HepG2 (cell line): ENCODE measurements at regions not wholly inside any gene's neighbourhood (a gene's known extent, or its start where the extent isn't known, plus 50 kb on each side); places are given as distances from the start of the nearest gene placed in this dataset.

Experiments
- ATAC-seq: fragments of 200-7000 bp; cut with Tn5 transposase; 3 replicates; pipeline ENCODE4 v1.9.1; 2020; ENCODE audit warnings: mild to moderate bottlenecking, moderate library complexity
- BruUV-seq: library from RNA; stranded (reverse); fragments of 400-500 nt; replicated peaks from 2 replicates; lab custom pipeline; 2021; lab: Mats Ljungman, UMichigan
- CTCF ChIA-PET: fragments of 300-600 bp; formaldehyde crosslinking; extraction: SDS; loops from one replicate; lab custom pipeline; 2021; ENCODE audit warnings: low total read pairs, inconsistent platforms, low intra/inter-chr PET ratio; lab: Yijun Ruan, JAX
- POLR2A ChIA-PET: fragments of 350-600 bp; sonication (Branson Sonifier 250); formaldehyde crosslinking; loops from one replicate; lab custom pipeline; 2020; ENCODE audit warnings: antibody characterized with exemption, inconsistent platforms; lab: Yijun Ruan, JAX
- DNase-seq: peaks from one replicate; pipeline ENCODE4 v3.0.0-alpha.2; 2015; ENCODE audit warnings: low spot score
- FAIRE-seq: peaks from 3 replicates; lab custom pipeline; 2011; peaks lifted over from hg19 to GRCh38; lab: Jason Lieb, UNC
- H2AFZ ChIP-seq: one replicate; pipeline ENCODE4 v1.6.1; 2011; ENCODE audit warnings: low read length, inconsistent platforms
- H3K27ac ChIP-seq: fragments of 300-600 bp; 3 replicates; pipeline ENCODE4 v1.8.0; 2011; ENCODE audit warnings: mixed run types, mild to moderate bottlenecking, mixed read lengths, low read length, inconsistent platforms; ENCODE audit not compliant: insufficient read depth; ENCODE audit errors: extremely low read length
- H3K27me3 ChIP-seq, 2 experiments: fragments of 200-600 bp in 1 of 2; 2 replicates in 1 of 2; 3 replicates in 1 of 2; pipeline versions ENCODE4 v1.6.0 to v1.8.0; 2011; ENCODE audit warnings: low read length in 2 of 2, mild to moderate bottlenecking in 2 of 2, moderate library complexity in 2 of 2, inconsistent platforms in 1 of 2; ENCODE audit not compliant: insufficient read depth in 2 of 2, control insufficient read depth in 1 of 2
- H3K36me3 ChIP-seq, 2 experiments: fragments of 200-600 bp in 1 of 2; replicated peaks in 1 of 2; 2 replicates in 1 of 2; 3 replicates in 1 of 2; pipeline versions ENCODE4 v1.5.1 to v1.8.0; 2011; ENCODE audit warnings: low read length in 2 of 2, inconsistent platforms in 1 of 2; ENCODE audit not compliant: insufficient read depth in 2 of 2, control insufficient read depth in 1 of 2
- H3K4me1 ChIP-seq: 2 replicates; pipeline ENCODE4 v1.5.1; 2012; ENCODE audit warnings: low read length, inconsistent platforms; ENCODE audit not compliant: insufficient read depth
- H3K4me2 ChIP-seq: 2 replicates; pipeline ENCODE4 v1.6.0; 2011; ENCODE audit warnings: low read depth, low read length, inconsistent platforms
- H3K4me3 ChIP-seq, 3 experiments: fragments of 200-600 bp in 1 of 3; sonication (generic), shearing (Covaris generic) in 1 of 3; replicated peaks in 1 of 3; 2 replicates each; pipeline ENCODE4 v1.5.1; 2011 to 2016; ENCODE audit warnings: low read length in 3 of 3, inconsistent platforms in 2 of 3, low read depth in 2 of 3, mild to moderate bottlenecking in 2 of 3, control low read depth in 1 of 3, mixed read lengths in 1 of 3; ENCODE audit not compliant: insufficient read depth in 1 of 3
- H3K79me2 ChIP-seq: one replicate; pipeline ENCODE4 v1.6.1; 2011; ENCODE audit warnings: low read length, inconsistent platforms; ENCODE audit not compliant: insufficient read depth
- H3K9ac ChIP-seq: 2 replicates; pipeline ENCODE4 v1.6.0; 2011; ENCODE audit warnings: mild to moderate bottlenecking, low read depth, low read length, inconsistent platforms; ENCODE audit not compliant: insufficient read depth
- H3K9me3 ChIP-seq: 2 replicates; pipeline ENCODE4 v1.5.1; 2012; ENCODE audit warnings: mild to moderate bottlenecking, low read length
- H4K20me1 ChIP-seq: 2 replicates; pipeline ENCODE4 v1.6.0; 2011; ENCODE audit warnings: inconsistent platforms, mild to moderate bottlenecking, low read length, moderate library complexity; ENCODE audit not compliant: insufficient read depth
- ARID2 ChIP-seq: sonication (generic); formaldehyde crosslinking; IDR thresholded peaks from 2 replicates; pipeline ENCODE4 v1.8.1; 2022; ENCODE audit warnings: mild to moderate bottlenecking, missing genetic modification reagents, borderline replicate concordance
- CHD2 ChIP-seq: IDR thresholded peaks from 2 replicates; pipeline ENCODE4 v1.6.1; 2011; ENCODE audit warnings: low read depth, low read length, improper control_type of control experiment
- GZF1 ChIP-seq: sonication (generic); formaldehyde crosslinking; IDR thresholded peaks from 2 replicates; pipeline ENCODE4 v1.5.1; 2020; ENCODE audit warnings: mild to moderate bottlenecking, missing genetic modification reagents
- IRX3 ChIP-seq: sonication (generic); formaldehyde crosslinking; IDR thresholded peaks from 2 replicates; pipeline ENCODE4 v1.8.1; 2023; ENCODE audit warnings: mild to moderate bottlenecking, low read depth, missing genetic modification reagents, borderline replicate concordance
- MAFG ChIP-seq: sonication (generic); formaldehyde crosslinking; IDR thresholded peaks from 2 replicates; pipeline ENCODE4 v1.5.1; 2020; ENCODE audit warnings: mild to moderate bottlenecking, missing genetic modification reagents
- MXD4 ChIP-seq: IDR thresholded peaks from 2 replicates; pipeline ENCODE4 v1.6.1; 2016; ENCODE audit warnings: mild to moderate bottlenecking, missing biosample characterization, missing genetic modification reagents
- NRL ChIP-seq: sonication (generic); formaldehyde crosslinking; IDR thresholded peaks from 2 replicates; pipeline ENCODE4 v1.5.0; 2020; ENCODE audit warnings: missing genetic modification reagents, mild to moderate bottlenecking, moderate library complexity, borderline replicate concordance
- RELA ChIP-seq: sonication (generic); formaldehyde crosslinking; IDR thresholded peaks from 2 replicates; pipeline ENCODE4 v1.4.0; 2020; ENCODE audit warnings: missing genetic modification reagents
- TBL1XR1 ChIP-seq: fragments of 150-350 bp; IDR thresholded peaks from 2 replicates; pipeline ENCODE4 v1.6.1; 2014; ENCODE audit warnings: borderline replicate concordance, low read length; ENCODE audit not compliant: partially characterized antibody
- ZNF292 ChIP-seq: sonication (generic); formaldehyde crosslinking; IDR thresholded peaks from 2 replicates; pipeline ENCODE4 v1.8.1; 2022; ENCODE audit warnings: mild to moderate bottlenecking, low read depth, missing genetic modification reagents, borderline replicate concordance
- ZNF446 ChIP-seq: sonication (generic); formaldehyde crosslinking; IDR thresholded peaks from 2 replicates; pipeline ENCODE4 v1.5.0; 2020; ENCODE audit warnings: mild to moderate bottlenecking, missing genetic modification reagents
- ZNF556 ChIP-seq: sonication (generic); formaldehyde crosslinking; IDR thresholded peaks from 2 replicates; pipeline ENCODE4 v1.4.0; 2020; ENCODE audit warnings: mild to moderate bottlenecking, missing genetic modification reagents, borderline replicate concordance
- ZNF558 ChIP-seq: sonication (generic); formaldehyde crosslinking; IDR thresholded peaks from 2 replicates; pipeline ENCODE4 v1.9.0; 2022; ENCODE audit warnings: mild to moderate bottlenecking, missing genetic modification reagents, borderline replicate concordance
- ZNF569 ChIP-seq: sonication (generic); formaldehyde crosslinking; IDR thresholded peaks from 2 replicates; pipeline ENCODE4 v1.5.0; 2020; ENCODE audit warnings: mild to moderate bottlenecking, missing genetic modification reagents, moderate library complexity, borderline replicate concordance
- ZNF841 ChIP-seq: sonication (generic); formaldehyde crosslinking; IDR thresholded peaks from 2 replicates; pipeline ENCODE4 v1.8.1; 2023; ENCODE audit warnings: missing genetic modification reagents, borderline replicate concordance
- WGBS: methylation state at CpG from one replicate; pipeline ENCODE4 v1.1.6; 2017; ENCODE audit warnings: low lambda C conversion rate; 5-methylcytosine and 5-hydroxymethylcytosine counted together
- in situ Hi-C: cut with HindIII; loops from 2 replicates; pipeline ENCODE4 v1.10.0; 2017; ENCODE audit warnings: low pct_unique_long_range_greater_than_20kb; ENCODE audit not compliant: extremely low pct_ligation_motif_present
- intact Hi-C: fragments of 100-400 bp; cut with micrococcal nuclease; formaldehyde crosslinking; loops from one replicate; pipeline ENCODE4 v1.10.0; 2022; ENCODE audit not compliant: unreplicated experiment
- TF ChIP-seq, protein P1 (sequence below), 2 experiments: IDR thresholded peaks; 2 replicates each; pipeline ENCODE4 v1.6.1; 2011 to 2012; ENCODE audit warnings: low read length in 2 of 2, borderline replicate concordance in 1 of 2, low read depth in 1 of 2, mild to moderate bottlenecking in 1 of 2, moderate library complexity in 1 of 2
- TF ChIP-seq, protein P2 (sequence below): IDR thresholded peaks from 2 replicates; pipeline ENCODE4 v1.6.1; 2012; ENCODE audit warnings: low read depth, low read length, improper control_type of control experiment

DNA sequence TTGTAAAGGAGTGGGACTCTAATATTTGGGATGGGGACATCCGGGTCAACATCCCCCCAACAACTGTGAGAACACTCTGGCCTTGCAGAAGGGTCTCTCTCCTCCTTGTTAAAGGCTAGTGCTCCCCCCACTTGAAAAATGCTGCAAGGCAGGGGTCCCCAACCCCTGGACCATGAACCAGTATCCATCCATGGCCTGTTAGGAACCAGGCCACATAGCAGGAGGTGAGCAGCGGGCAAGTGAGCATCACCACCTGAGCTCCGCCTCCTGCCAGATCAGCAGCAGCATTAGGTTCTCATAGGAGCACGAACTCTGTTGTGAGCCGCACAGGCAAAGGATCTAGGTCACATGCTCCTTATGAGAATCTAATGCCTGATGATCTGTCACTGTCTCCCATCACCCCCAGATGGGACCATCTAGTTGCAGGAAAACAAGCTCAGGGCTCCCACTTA lies 243.9 kb upstream of the ID2 start:
- Histone ChIP-seq H3K27ac (no peak overlapping the region), H3K4me2 (no peak overlapping the region), H3K9me3 (no peaks in the 10 kb centered on the region), H3K36me3 (no peaks in the 10 kb centered on the region), H3K27me3 (no peaks in the 10 kb centered on the region), H4K20me1 (no peaks in the 10 kb centered on the region), H3K4me3 (no peak overlapping the region), H2AFZ (no peak overlapping the region), H3K9ac (no peak overlapping the region), H3K4me1 (no peaks in the 10 kb centered on the region), H3K79me2 (no peaks in the 10 kb centered on the region)
- ATAC-seq (no peak), DNase-seq (no peak), FAIRE-seq (no peak)
- WGBS = 45% methylated on average over 4 of the region's 5 CpGs
- in situ Hi-C loops = no loop called here
- intact Hi-C loops = no loop called here
- CTCF ChIA-PET = no interaction called here
- POLR2A ChIA-PET = no interaction called here
- TF ChIP-seq MAFG (CRISPR knock-in tag) (no peak), CHD2 (no peak), RELA (CRISPR knock-in tag) (no peak), ZNF292 (no peak), ZNF556 (CRISPR knock-in tag) (no peak), ZNF446 (CRISPR knock-in tag) (no peak), ARID2 (CRISPR knock-in tag) (no peak), MXD4 (no peak), ZNF558 (CRISPR knock-in tag) (no peak), TBL1XR1 (no peak), IRX3 (CRISPR knock-in tag) (no peak), ZNF569 (CRISPR knock-in tag) (no peak), ZNF841 (CRISPR knock-in tag) (no peak), GZF1 (no peak), NRL (CRISPR knock-in tag) (no peak)
- TF ChIP-seq, protein P1, sequence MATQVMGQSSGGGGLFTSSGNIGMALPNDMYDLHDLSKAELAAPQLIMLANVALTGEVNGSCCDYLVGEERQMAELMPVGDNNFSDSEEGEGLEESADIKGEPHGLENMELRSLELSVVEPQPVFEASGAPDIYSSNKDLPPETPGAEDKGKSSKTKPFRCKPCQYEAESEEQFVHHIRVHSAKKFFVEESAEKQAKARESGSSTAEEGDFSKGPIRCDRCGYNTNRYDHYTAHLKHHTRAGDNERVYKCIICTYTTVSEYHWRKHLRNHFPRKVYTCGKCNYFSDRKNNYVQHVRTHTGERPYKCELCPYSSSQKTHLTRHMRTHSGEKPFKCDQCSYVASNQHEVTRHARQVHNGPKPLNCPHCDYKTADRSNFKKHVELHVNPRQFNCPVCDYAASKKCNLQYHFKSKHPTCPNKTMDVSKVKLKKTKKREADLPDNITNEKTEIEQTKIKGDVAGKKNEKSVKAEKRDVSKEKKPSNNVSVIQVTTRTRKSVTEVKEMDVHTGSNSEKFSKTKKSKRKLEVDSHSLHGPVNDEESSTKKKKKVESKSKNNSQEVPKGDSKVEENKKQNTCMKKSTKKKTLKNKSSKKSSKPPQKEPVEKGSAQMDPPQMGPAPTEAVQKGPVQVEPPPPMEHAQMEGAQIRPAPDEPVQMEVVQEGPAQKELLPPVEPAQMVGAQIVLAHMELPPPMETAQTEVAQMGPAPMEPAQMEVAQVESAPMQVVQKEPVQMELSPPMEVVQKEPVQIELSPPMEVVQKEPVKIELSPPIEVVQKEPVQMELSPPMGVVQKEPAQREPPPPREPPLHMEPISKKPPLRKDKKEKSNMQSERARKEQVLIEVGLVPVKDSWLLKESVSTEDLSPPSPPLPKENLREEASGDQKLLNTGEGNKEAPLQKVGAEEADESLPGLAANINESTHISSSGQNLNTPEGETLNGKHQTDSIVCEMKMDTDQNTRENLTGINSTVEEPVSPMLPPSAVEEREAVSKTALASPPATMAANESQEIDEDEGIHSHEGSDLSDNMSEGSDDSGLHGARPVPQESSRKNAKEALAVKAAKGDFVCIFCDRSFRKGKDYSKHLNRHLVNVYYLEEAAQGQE (IDR thresholded peaks at IDR 0.05; ENCODE audit: borderline replicate concordance in 1 of 2, low read depth in 1 of 2, low read length in 2 of 2) = no peak
- TF ChIP-seq, protein P2, sequence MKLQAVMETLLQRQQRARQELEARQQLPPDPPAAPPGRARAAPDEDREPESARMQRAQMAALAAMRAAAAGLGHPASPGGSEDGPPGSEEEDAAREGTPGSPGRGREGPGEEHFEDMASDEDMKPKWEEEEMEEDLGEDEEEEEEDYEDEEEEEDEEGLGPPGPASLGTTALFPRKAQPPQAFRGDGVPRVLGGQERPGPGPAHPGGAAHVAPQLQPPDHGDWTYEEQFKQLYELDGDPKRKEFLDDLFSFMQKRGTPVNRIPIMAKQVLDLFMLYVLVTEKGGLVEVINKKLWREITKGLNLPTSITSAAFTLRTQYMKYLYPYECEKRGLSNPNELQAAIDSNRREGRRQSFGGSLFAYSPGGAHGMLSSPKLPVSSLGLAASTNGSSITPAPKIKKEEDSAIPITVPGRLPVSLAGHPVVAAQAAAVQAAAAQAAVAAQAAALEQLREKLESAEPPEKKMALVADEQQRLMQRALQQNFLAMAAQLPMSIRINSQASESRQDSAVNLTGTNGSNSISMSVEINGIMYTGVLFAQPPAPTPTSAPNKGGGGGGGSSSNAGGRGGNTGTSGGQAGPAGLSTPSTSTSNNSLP = no peak
- no TSS peak for BruUV-seq
